Left ventricle myocardium inferior (tissue), 1 donor: ENCODE measurements at regions not wholly inside any gene's neighbourhood (a gene's known extent, or its start where the extent isn't known, plus 50 kb on each side); places are given as distances from the start of the nearest gene placed in this dataset.
"Not testable (repeated sequence)": the region's sequence is repeated elsewhere in the genome, so short reads cannot be mapped to it uniquely, and the experiment has no call there.

Experiments
- DNase-seq: peaks from one replicate; pipeline ENCODE4 v3.0.0-alpha.2; 2020
- H3K27ac ChIP-seq: fragments of 200-600 bp; replicated peaks from 2 replicates; pipeline ENCODE4 v1.8.0; 2021
- H3K27me3 ChIP-seq: fragments of 200-600 bp; 2 replicates; pipeline ENCODE4 v1.8.0; 2021; ENCODE audit warnings: low read depth
- H3K36me3 ChIP-seq: fragments of 200-600 bp; 2 replicates; pipeline ENCODE4 v1.8.0; 2021
- H3K4me1 ChIP-seq: fragments of 200-600 bp; 2 replicates; pipeline ENCODE4 v1.8.0; 2021
- H3K4me3 ChIP-seq: fragments of 200-600 bp; 2 replicates; pipeline ENCODE4 v1.8.0; 2021; ENCODE audit warnings: mild to moderate bottlenecking, moderate library complexity
- H3K9me3 ChIP-seq: fragments of 200-600 bp; replicated peaks from 2 replicates; pipeline ENCODE4 v1.8.0; 2021
- intact Hi-C: fragments of 100-400 bp; cut with micrococcal nuclease; formaldehyde crosslinking; loops from one replicate; pipeline ENCODE4 v1.11.0; 2022
- TF ChIP-seq, protein P1 (sequence below): fragments of 200-600 bp; IDR thresholded peaks from 2 replicates; pipeline ENCODE4 v1.8.0; 2021; ENCODE audit warnings: antibody characterized with exemption, mild to moderate bottlenecking, borderline replicate concordance
- donor health status: DM: no; HTN: yes; CAD: no; lungs with severe emphysema.

- intact Hi-C loops, result no loop called here
- H3K36me3 ChIP-seq, result no peaks in the 10 kb centered on the region
- peaks cover 9% of the 10 kb centered on the region for H3K9me3 ChIP-seq
- H3K4me3 ChIP-seq, result no peak overlapping the region
- TF ChIP-seq, protein P1, sequence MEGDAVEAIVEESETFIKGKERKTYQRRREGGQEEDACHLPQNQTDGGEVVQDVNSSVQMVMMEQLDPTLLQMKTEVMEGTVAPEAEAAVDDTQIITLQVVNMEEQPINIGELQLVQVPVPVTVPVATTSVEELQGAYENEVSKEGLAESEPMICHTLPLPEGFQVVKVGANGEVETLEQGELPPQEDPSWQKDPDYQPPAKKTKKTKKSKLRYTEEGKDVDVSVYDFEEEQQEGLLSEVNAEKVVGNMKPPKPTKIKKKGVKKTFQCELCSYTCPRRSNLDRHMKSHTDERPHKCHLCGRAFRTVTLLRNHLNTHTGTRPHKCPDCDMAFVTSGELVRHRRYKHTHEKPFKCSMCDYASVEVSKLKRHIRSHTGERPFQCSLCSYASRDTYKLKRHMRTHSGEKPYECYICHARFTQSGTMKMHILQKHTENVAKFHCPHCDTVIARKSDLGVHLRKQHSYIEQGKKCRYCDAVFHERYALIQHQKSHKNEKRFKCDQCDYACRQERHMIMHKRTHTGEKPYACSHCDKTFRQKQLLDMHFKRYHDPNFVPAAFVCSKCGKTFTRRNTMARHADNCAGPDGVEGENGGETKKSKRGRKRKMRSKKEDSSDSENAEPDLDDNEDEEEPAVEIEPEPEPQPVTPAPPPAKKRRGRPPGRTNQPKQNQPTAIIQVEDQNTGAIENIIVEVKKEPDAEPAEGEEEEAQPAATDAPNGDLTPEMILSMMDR, result no peak
- no peak overlapping the region for H3K27ac ChIP-seq
- DNase-seq, result no peak
- no peaks in the 10 kb centered on the region for H3K27me3 ChIP-seq
- no peaks in the 10 kb centered on the region for H3K4me1 ChIP-seq
Measured at GRCh38 chr10:109047856-109048255, 875.5 kb downstream of the XPNPEP1 start.

DNA sequence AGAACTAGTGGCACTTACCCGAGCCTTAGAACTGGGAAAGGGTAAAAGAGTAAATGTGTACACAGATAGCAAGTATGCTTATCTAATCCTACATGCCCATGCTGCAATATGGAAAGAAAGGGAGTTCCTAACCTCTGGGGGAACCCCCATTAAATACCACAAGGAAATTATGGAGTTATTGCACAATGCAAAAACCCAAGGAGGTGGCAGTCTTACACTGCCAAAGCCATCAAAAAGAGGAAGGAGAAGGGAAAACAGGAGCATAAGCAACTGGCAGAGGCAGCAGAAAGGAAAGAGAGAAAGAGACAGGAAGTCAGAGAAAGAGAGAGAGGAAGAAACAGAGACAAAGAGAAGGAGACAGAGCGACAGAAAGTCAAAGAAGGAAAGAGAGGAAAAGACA, 876.9 kb downstream of the XPNPEP1 start:
- DNase-seq, H3K27me3 ChIP-seq, intact Hi-C loops, H3K4me1 ChIP-seq, H3K4me3 ChIP-seq, H3K27ac ChIP-seq, H3K36me3 ChIP-seq: not testable (repeated sequence)
- H3K9me3 ChIP-seq, result peaks cover 24% of the 10 kb centered on the region

GRCh38 chr10:109040622-109041021, 882.7 kb downstream of the XPNPEP1 start:
- TF ChIP-seq, protein P1, result no peak
- intact Hi-C loops, result no loop called here

DNA sequence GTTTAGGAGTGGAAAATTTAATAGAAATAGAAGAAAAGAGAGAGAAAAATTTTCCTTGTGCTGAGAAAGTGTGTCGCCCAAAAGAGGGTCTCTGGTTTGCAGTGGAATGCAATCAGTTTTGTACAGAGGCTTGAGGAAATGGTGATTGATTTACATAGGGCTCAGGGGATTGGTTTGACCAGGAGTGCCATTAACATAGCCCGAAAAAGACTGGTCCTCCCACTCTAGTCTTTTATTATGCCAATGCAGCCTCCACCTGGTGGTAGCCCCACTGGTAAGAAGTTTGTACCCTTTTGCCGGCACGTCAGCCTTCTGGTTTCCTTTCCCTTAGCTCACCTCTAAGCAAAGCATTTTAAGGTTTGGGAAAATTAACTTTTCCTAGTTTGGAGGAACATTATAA, 885.3 kb downstream of the XPNPEP1 start:
- Histone ChIP-seq H3K4me3 (no peak overlapping the region), H3K9me3 (peaks cover 26% of the 10 kb centered on the region), H3K4me1 (no peaks in the 10 kb centered on the region), H3K27ac (no peak overlapping the region), H3K27me3 (no peaks in the 10 kb centered on the region), H3K36me3 (no peaks in the 10 kb centered on the region)
- no peak for DNase-seq
- TF ChIP-seq, protein P1, result no peak
- intact Hi-C loops, result no loop called here

More at GRCh38 chr10:109040622-109041021, 882.7 kb downstream of the XPNPEP1 start:
- no peak overlapping the region for H3K4me3 ChIP-seq
- H3K4me1 ChIP-seq, result no peaks in the 10 kb centered on the region
- peaks cover 34% of the 10 kb centered on the region for H3K9me3 ChIP-seq
- no peak for DNase-seq
- H3K27ac ChIP-seq, result no peak overlapping the region
- no peaks in the 10 kb centered on the region for H3K27me3 ChIP-seq
- H3K36me3 ChIP-seq, result no peaks in the 10 kb centered on the region

DNA sequence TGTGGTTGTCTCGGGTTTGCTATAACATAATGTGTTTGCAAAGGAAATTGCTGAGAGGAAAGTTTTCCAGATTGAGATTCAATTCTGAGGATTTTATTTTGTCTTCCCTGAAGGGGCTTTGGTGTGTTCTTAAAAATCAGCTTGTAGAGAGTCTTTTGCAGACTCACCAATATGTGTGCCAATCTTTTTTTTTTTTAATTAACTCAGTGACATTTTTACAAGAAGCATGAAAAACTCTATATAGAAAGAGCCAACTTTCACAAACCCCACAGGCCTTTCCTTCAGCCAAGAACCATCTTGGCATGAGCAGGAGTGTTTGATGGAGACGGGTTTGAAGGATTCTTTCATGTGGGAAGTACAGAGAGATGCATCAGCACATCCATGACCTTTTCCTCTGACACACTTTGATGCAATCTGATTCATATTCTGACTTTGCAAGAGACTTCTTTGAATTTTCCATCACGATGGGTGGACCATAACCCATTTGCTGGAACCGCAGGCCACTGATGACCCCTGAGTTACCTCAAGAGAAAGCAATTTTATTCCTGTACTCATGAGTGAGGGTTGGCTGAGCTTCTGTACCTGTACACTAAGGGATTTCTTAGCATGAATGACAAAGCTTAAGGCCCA, 892.6 kb downstream of the XPNPEP1 start:
- no peaks in the 10 kb centered on the region for H3K36me3 ChIP-seq
- no peaks in the 10 kb centered on the region for H3K4me1 ChIP-seq
- H3K27me3 ChIP-seq, result no peaks in the 10 kb centered on the region
- TF ChIP-seq, protein P1, result no peak
- H3K9me3 ChIP-seq, result no peaks in the 10 kb centered on the region
- DNase-seq, result no peak
- H3K27ac ChIP-seq, result no peak overlapping the region
- H3K4me3 ChIP-seq, result no peak overlapping the region
- intact Hi-C loops, result no loop called here

DNA sequence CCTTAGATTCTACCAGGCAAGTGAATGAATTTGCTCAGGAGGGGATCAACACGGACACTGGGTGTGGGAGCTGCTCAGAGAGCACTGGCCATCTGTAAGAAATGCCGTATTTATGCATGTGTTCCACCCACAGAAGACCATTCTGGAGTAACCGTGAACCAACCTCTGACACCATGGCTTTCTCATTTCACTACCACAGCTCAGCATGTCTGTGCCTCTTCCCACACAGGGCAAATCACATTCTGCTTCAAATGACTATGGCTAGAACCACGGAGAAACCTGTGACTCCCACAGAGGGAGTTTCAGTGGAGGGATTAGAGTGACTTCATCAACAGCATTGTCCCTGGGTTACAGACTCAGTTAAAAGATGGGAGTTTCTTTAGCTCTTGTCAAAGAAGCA, 893.4 kb downstream of the XPNPEP1 start:
- H3K36me3 ChIP-seq, result no peaks in the 10 kb centered on the region
- TF ChIP-seq, protein P1, result no peak
- intact Hi-C loops, result no loop called here
- no peak overlapping the region for H3K27ac ChIP-seq
- H3K4me3 ChIP-seq, result no peak overlapping the region
- no peak for DNase-seq
- no peaks in the 10 kb centered on the region for H3K4me1 ChIP-seq
- no peaks in the 10 kb centered on the region for H3K27me3 ChIP-seq
- no peaks in the 10 kb centered on the region for H3K9me3 ChIP-seq
